Prostate gland (tissue), 2 donors: ENCODE measurements at regions not wholly inside any gene's neighbourhood (a gene's known extent, or its start where the extent isn't known, plus 50 kb on each side); places are given as distances from the start of the nearest gene placed in this dataset.

Experiments
- DNase-seq: peaks from one replicate; pipeline ENCODE4 v3.0.0-alpha.2; 2019; ENCODE audit warnings: low spot score
- H3K27ac ChIP-seq, 2 donors: fragments of 200-600 bp; sonication (generic); 2 replicates each; pipeline ENCODE4 v1.5.1; 2017 to 2019
- H3K27me3 ChIP-seq: fragments of 200-600 bp; sonication (generic); replicated peaks from 2 replicates; pipeline ENCODE4 v1.5.1; 2019; ENCODE audit not compliant: insufficient read depth
- H3K36me3 ChIP-seq, 2 donors: fragments of 200-600 bp; sonication (generic); 1 replicate in 1 of 2; 2 replicates in 1 of 2; pipeline versions ENCODE4 v1.5.1 to v1.8.1; 2017 to 2019
- H3K4me1 ChIP-seq: fragments of 200-600 bp; sonication (generic); replicated peaks from 2 replicates; pipeline ENCODE4 v1.5.1; 2019
- H3K4me3 ChIP-seq, 2 donors: fragments of 200-600 bp; sonication (generic); 2 replicates each; pipeline ENCODE4 v1.5.1; 2017 to 2019
- H3K9me3 ChIP-seq: fragments of 200-600 bp; sonication (generic); 2 replicates; pipeline ENCODE4 v1.5.1; 2017
- POLR2A ChIP-seq: fragments of 450-650 bp; IDR thresholded peaks from one replicate; pipeline ENCODE4 v1.6.1; 2016; ENCODE audit warnings: antibody characterized with exemption, mild to moderate bottlenecking
- POLR2AphosphoS5 ChIP-seq: sonication (generic); formaldehyde crosslinking; IDR thresholded peaks from one replicate; pipeline ENCODE4 v1.6.1; 2017; ENCODE audit warnings: antibody characterized with exemption
- WGBS: methylation state at CpG from one replicate; pipeline ENCODE4 v1.1.5; 2018; 5-methylcytosine and 5-hydroxymethylcytosine counted together
- intact Hi-C: fragments of 100-400 bp; cut with DNase I; formaldehyde crosslinking; loops from one replicate; pipeline ENCODE4 v1.14.2; 2022
- TF ChIP-seq, protein P1 (sequence below), 4 experiments: fragments of 200-600 bp in 2 of 4; fragments of 450-650 bp in 2 of 4; sonication (generic) in 2 of 4; IDR thresholded peaks; 1 replicate in 3 of 4; 2 replicates in 1 of 4; pipeline ENCODE4 v1.5.1; 2016 to 2019; ENCODE audit warnings: antibody characterized with exemption in 4 of 4, mild to moderate bottlenecking in 2 of 4, moderate library complexity in 2 of 4

DNA sequence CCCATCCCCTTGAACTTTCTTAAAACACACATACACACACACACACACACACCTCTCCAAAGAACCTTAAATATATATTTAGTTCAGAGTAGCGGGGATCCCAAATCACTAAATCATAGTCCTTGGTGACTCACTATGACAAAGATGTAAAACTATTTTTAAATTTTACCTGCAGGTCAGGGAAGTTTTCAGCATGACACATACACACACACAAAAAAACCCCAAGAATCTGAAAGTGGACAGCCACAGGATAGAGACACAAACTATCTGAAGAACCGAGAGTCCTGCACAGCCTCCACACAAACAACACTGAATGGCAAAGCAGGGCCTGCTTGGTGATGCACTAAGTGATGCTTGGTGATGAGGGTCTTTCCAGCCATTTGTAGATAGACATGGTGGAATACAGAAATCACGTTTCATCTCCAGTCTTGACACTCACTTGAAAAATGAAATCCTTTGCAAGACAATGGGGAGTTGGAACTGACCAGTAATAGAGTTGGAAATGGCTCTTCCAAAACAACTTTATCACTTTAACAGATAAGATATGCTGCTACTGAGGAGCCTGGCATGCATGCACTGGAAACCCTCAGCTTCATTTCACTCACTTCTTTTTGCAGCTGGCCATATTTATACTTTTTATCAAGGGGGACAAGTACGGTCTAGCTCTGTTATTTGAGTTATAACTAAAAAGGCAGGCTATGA is 307.3 kb downstream of the RAPGEF2 start:
- Histone ChIP-seq H3K9me3 (no peaks in the 10 kb centered on the region), H3K4me3 (no peak overlapping the region), H3K27ac (no peak overlapping the region), H3K4me1 (no peaks in the 10 kb centered on the region), H3K36me3 (no peaks in the 10 kb centered on the region), H3K27me3 (no peaks in the 10 kb centered on the region)
- no peak for TF ChIP-seq POLR2A
- TF ChIP-seq, protein P1, sequence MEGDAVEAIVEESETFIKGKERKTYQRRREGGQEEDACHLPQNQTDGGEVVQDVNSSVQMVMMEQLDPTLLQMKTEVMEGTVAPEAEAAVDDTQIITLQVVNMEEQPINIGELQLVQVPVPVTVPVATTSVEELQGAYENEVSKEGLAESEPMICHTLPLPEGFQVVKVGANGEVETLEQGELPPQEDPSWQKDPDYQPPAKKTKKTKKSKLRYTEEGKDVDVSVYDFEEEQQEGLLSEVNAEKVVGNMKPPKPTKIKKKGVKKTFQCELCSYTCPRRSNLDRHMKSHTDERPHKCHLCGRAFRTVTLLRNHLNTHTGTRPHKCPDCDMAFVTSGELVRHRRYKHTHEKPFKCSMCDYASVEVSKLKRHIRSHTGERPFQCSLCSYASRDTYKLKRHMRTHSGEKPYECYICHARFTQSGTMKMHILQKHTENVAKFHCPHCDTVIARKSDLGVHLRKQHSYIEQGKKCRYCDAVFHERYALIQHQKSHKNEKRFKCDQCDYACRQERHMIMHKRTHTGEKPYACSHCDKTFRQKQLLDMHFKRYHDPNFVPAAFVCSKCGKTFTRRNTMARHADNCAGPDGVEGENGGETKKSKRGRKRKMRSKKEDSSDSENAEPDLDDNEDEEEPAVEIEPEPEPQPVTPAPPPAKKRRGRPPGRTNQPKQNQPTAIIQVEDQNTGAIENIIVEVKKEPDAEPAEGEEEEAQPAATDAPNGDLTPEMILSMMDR (IDR thresholded peaks at IDR 0.05) = no peak
- no peak for TF ChIP-seq POLR2AphosphoS5
- intact Hi-C loops = no loop called here
- no peak for DNase-seq
- 77% methylated on average over 4 of the region's 4 CpGs for WGBS

DNA sequence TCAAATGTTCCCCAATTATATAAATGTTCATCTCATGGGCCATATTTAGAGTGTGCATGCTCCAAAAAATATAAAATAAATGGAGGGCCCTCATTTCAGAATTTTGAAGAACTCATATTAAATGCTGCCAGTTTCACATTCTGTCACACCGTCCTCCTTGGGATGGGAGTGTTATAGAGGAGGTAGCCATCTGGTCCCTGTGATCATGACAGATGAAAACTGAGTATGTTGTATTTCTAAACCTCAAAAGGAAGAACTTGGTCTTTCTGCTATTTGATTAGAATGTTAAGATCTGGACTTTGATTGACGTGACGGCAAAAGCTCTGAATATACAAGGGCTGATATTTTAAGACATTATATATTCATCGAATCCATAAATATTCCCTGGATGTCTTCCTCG is 308.0 kb downstream of the RAPGEF2 start:
- intact Hi-C loops = no loop called here
- no peaks in the 10 kb centered on the region for H3K27me3 ChIP-seq

DNA sequence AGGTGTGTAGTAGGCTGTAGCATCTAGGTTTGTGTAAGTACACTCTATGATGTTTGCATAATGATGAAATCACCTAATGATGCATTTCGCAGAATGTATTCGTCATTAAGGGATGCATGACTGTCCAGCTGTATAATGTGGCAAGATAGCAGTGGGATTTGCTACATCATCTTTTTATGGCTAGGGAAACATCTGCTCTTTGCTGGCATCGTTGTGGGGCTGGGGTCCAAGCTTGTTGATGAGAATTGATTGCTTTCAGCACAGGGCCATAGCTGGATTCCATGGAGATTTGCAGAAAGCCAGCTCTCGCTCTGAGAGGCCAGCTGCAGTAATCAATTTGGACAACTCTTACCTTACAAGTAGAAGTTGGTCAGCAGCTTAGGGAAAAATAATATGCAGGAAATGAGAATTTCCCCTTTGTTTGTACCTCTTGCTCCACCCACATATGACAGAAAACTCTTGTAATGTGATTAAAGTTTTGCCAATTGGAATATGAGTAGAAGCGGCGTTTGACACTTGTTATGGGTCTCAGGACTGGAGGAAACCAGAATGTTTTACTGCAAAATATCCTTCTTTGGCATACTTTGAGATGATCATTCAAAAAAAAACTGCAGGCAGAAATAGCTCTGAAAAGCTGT is 310.5 kb downstream of the RAPGEF2 start:
- no peak overlapping the region for H3K4me3 ChIP-seq
- no peaks in the 10 kb centered on the region for H3K27me3 ChIP-seq
- TF ChIP-seq POLR2AphosphoS5 = no peak
- TF ChIP-seq POLR2A = no peak
- TF ChIP-seq, protein P1 (IDR thresholded peaks at IDR 0.05) = no peak
- H3K9me3 ChIP-seq = no peaks in the 10 kb centered on the region
- intact Hi-C loops = no loop called here
- no peak overlapping the region for H3K27ac ChIP-seq
- no peaks in the 10 kb centered on the region for H3K4me1 ChIP-seq
- no peaks in the 10 kb centered on the region for H3K36me3 ChIP-seq
- no peak for DNase-seq
- 82% methylated on average over 6 of the region's 6 CpGs for WGBS

More for the DNA sequence above, 308.0 kb downstream of the RAPGEF2 start:
- Histone ChIP-seq H3K27ac (no peak overlapping the region), H3K4me1 (no peaks in the 10 kb centered on the region), H3K36me3 (no peaks in the 10 kb centered on the region), H3K9me3 (no peaks in the 10 kb centered on the region), H3K4me3 (no peak overlapping the region)
- DNase-seq = no peak
- WGBS = 79% methylated on average over 5 of the region's 5 CpGs
- TF ChIP-seq, protein P1 (IDR thresholded peaks at IDR 0.05) = no peak

DNA sequence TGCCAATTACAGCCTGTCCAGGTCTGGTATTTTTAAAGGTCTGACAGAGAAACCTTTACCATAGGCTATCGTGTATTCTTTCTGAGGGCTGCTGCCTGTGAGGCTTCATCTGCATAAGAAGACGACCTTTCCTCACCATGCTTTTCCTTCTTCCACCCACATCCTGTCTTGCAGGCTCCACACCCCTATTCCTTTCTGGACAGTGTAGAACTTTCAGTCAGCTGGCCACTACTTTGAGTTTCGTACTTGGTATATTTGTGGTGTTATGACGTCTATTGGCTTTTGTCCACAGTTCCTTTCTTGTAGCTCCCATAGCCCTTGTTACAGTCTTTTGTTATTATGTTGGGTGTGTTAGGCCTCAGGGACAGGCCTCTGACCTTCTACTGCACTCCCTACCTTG is 311.4 kb downstream of the RAPGEF2 start:
- intact Hi-C loops = no loop called here
- Histone ChIP-seq H3K27me3 (no peaks in the 10 kb centered on the region), H3K4me3 (no peak overlapping the region), H3K27ac (no peak overlapping the region), H3K9me3 (no peaks in the 10 kb centered on the region), H3K36me3 (no peaks in the 10 kb centered on the region), H3K4me1 (no peaks in the 10 kb centered on the region)
- TF ChIP-seq POLR2AphosphoS5 (no peak), POLR2A (no peak)
- TF ChIP-seq, protein P1 (IDR thresholded peaks at IDR 0.05) = no peak
- 91% methylated on average over 4 of the region's 4 CpGs for WGBS
- DNase-seq = no peak

DNA sequence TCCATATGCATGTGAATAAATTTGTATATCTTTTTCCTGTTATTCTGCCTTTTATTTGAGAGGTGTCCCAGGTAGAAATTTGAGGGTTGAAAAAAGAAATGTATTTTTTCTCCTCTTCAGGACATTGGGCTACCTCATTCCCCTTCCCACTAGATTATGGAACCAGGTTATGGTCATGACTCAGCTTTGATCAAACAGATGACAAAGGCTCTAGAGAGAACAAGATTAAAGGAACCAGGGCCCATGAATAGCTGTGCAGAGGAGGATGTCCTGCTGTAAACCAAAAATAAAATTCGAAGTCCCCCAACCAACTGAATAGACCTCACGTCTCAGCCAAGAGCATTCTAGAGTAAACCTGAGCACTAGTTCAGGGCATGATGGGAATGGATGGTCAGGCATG is 313.2 kb downstream of the RAPGEF2 start:
- Histone ChIP-seq H3K9me3 (no peaks in the 10 kb centered on the region), H3K4me3 (no peak overlapping the region), H3K4me1 (no peaks in the 10 kb centered on the region), H3K36me3 (no peaks in the 10 kb centered on the region), H3K27me3 (no peaks in the 10 kb centered on the region), H3K27ac (no peak overlapping the region)
- 68% methylated on average over 2 of the region's 2 CpGs for WGBS
- DNase-seq = no peak
- TF ChIP-seq POLR2AphosphoS5 (no peak), POLR2A (no peak)
- TF ChIP-seq, protein P1 (IDR thresholded peaks at IDR 0.05) = no peak
- intact Hi-C loops = no loop called here
